GM23338 (cell line): ENCODE measurements at regions not wholly inside any gene's neighbourhood (a gene's known extent, or its start where the extent isn't known, plus 50 kb on each side); places are given as distances from the start of the nearest gene placed in this dataset.

ENCODE experiments used
- ATAC-seq: fragments of 200-7000 bp; cut with Tn5 transposase; 3 replicates; pipeline ENCODE4 v1.9.1; 2020
- DNase-seq: peaks from one replicate; pipeline ENCODE4 v3.0.0-alpha.2; 2015; ENCODE audit warnings: low spot score
- H2AFZ ChIP-seq: fragments of 200-600 bp; sonication (generic); 2 replicates; pipeline ENCODE4 v1.8.0; 2016; ENCODE audit warnings: antibody characterized with exemption, mild to moderate bottlenecking, moderate library complexity
- H3F3A ChIP-seq: fragments of 200-600 bp; sonication (generic); replicated peaks from 2 replicates; pipeline ENCODE4 v1.8.0; 2017; ENCODE audit warnings: antibody characterized with exemption, mixed run types, low read depth
- H3K27ac ChIP-seq: fragments of 200-600 bp; sonication (generic); 2 replicates; pipeline ENCODE4 v1.6.1; 2016; ENCODE audit warnings: low read depth
- H3K27me3 ChIP-seq: fragments of 200-600 bp; sonication (generic); 2 replicates; pipeline ENCODE4 v1.8.0; 2016; ENCODE audit warnings: mild to moderate bottlenecking, mixed run types, moderate library complexity; ENCODE audit not compliant: insufficient read depth
- H3K36me3 ChIP-seq: fragments of 200-600 bp; sonication (generic); 2 replicates; pipeline ENCODE4 v1.8.0; 2016; ENCODE audit warnings: mild to moderate bottlenecking; ENCODE audit not compliant: insufficient read depth
- H3K4me1 ChIP-seq: fragments of 200-600 bp; sonication (generic); 2 replicates; pipeline ENCODE4 v1.8.0; 2016; ENCODE audit warnings: mild to moderate bottlenecking, moderate library complexity; ENCODE audit not compliant: insufficient read depth
- H3K4me2 ChIP-seq: fragments of 200-600 bp; sonication (generic); 2 replicates; pipeline ENCODE4 v1.7.1; 2017; ENCODE audit warnings: mixed run types
- H3K4me3 ChIP-seq: fragments of 200-600 bp; sonication (generic); 2 replicates; pipeline ENCODE4 v1.6.1; 2016; ENCODE audit warnings: mixed run types
- H3K79me2 ChIP-seq: fragments of 200-600 bp; sonication (generic); replicated peaks from 2 replicates; pipeline ENCODE4 v1.8.0; 2017; ENCODE audit warnings: mild to moderate bottlenecking; ENCODE audit not compliant: insufficient read depth
- H3K9me2 ChIP-seq: fragments of 200-600 bp; sonication (generic); 2 replicates; pipeline ENCODE4 v1.8.0; 2017; ENCODE audit not compliant: insufficient read depth
- H4K20me1 ChIP-seq: fragments of 200-600 bp; sonication (generic); replicated peaks from 2 replicates; pipeline ENCODE4 v1.8.0; 2017; ENCODE audit warnings: mild to moderate bottlenecking; ENCODE audit not compliant: insufficient read depth
- H3K27ac Mint-ChIP-seq: 2 replicates; pipeline ENCODE4 v1.8.0; 2020; ENCODE audit warnings: inconsistent platforms, mild to moderate bottlenecking, moderate library complexity, mixed read lengths
- H3K27me3 Mint-ChIP-seq: 3 replicates; pipeline ENCODE4 v1.8.0; 2022; ENCODE audit warnings: low read depth, mild to moderate bottlenecking, moderate library complexity, mixed read lengths, inconsistent platforms; ENCODE audit not compliant: insufficient read depth, poor library complexity
- H3K36me3 Mint-ChIP-seq: 3 replicates; pipeline ENCODE4 v1.8.0; 2021; ENCODE audit warnings: low read depth, mild to moderate bottlenecking, inconsistent platforms, moderate library complexity, mixed read lengths
- H3K4me1 Mint-ChIP-seq: 3 replicates; pipeline ENCODE4 v1.8.0; 2020; ENCODE audit warnings: mild to moderate bottlenecking, inconsistent platforms, mixed read lengths
- H3K4me3 Mint-ChIP-seq: 3 replicates; pipeline ENCODE4 v1.8.0; 2021; ENCODE audit warnings: moderate library complexity, mild to moderate bottlenecking, inconsistent platforms, mixed read lengths
- H3K9me3 Mint-ChIP-seq: 3 replicates; pipeline ENCODE4 v1.8.0; 2020; ENCODE audit warnings: moderate library complexity, mild to moderate bottlenecking, inconsistent platforms, mixed read lengths
- CREB1 ChIP-seq: fragments of 250-450 bp; sonication (Bioruptor Pico); IDR thresholded peaks from 2 replicates; pipeline ENCODE4 v1.5.0; 2020; ENCODE audit warnings: low read depth, mild to moderate bottlenecking, moderate library complexity
- CTCF ChIP-seq, 2 experiments: fragments of 200-600 bp in 1 of 2; sonication (generic) in 1 of 2; conservative IDR thresholded peaks; 2 replicates each; pipeline versions ENCODE4 v1.5.1 to v1.6.1; 2016 to 2017; ENCODE audit warnings: antibody characterized with exemption in 2 of 2, low read depth in 2 of 2, mild to moderate bottlenecking in 2 of 2, moderate library complexity in 1 of 2
- EZH2 ChIP-seq: fragments of 200-600 bp; sonication (generic); IDR thresholded peaks from one replicate; pipeline ENCODE4 v1.8.0; 2017; ENCODE audit warnings: antibody characterized with exemption, mild to moderate bottlenecking, low read depth; ENCODE audit not compliant: unreplicated experiment
- EZH2phosphoT487 ChIP-seq: fragments of 200-600 bp; sonication (generic); IDR thresholded peaks from one replicate; pipeline ENCODE4 v1.8.1; 2018; ENCODE audit warnings: antibody characterized with exemption; ENCODE audit not compliant: unreplicated experiment
- JUNB ChIP-seq: IDR thresholded peaks from one replicate; pipeline ENCODE4 v1.6.1; 2016; ENCODE audit warnings: antibody characterized with exemption; ENCODE audit not compliant: unreplicated experiment
- NANOG ChIP-seq: IDR thresholded peaks from 2 replicates; pipeline ENCODE4 v1.6.1; 2016; ENCODE audit warnings: antibody characterized with exemption, borderline replicate concordance
- POLR2AphosphoS5 ChIP-seq: IDR thresholded peaks from 2 replicates; pipeline ENCODE4 v1.6.1; 2016; ENCODE audit warnings: antibody characterized with exemption, low read depth
- STAT1 ChIP-seq: IDR thresholded peaks from one replicate; pipeline ENCODE4 v1.6.1; 2016; ENCODE audit warnings: antibody characterized with exemption; ENCODE audit not compliant: unreplicated experiment
- ZNF114 ChIP-seq: fragments of 250-450 bp; sonication (Bioruptor Pico); IDR thresholded peaks from 2 replicates; pipeline ENCODE4 v1.5.0; 2020; ENCODE audit warnings: mild to moderate bottlenecking, moderate library complexity
- ZNF331 ChIP-seq: fragments of 250-450 bp; sonication (Bioruptor Pico); IDR thresholded peaks from 2 replicates; pipeline ENCODE4 v1.5.0; 2020; ENCODE audit warnings: low read depth, mild to moderate bottlenecking, moderate library complexity
- TF ChIP-seq, protein P1 (sequence below): fragments of 250-450 bp; sonication (Bioruptor Pico); IDR thresholded peaks from 2 replicates; pipeline ENCODE4 v1.5.0; 2020; ENCODE audit warnings: mild to moderate bottlenecking, moderate library complexity
- TF ChIP-seq, protein P2 (sequence below): IDR thresholded peaks from one replicate; pipeline ENCODE4 v1.6.1; 2018; ENCODE audit warnings: antibody characterized with exemption; ENCODE audit not compliant: unreplicated experiment
- TF ChIP-seq, protein P3 (sequence below): IDR thresholded peaks from 2 replicates; pipeline ENCODE4 v1.6.1; 2016; ENCODE audit warnings: antibody characterized with exemption

DNA sequence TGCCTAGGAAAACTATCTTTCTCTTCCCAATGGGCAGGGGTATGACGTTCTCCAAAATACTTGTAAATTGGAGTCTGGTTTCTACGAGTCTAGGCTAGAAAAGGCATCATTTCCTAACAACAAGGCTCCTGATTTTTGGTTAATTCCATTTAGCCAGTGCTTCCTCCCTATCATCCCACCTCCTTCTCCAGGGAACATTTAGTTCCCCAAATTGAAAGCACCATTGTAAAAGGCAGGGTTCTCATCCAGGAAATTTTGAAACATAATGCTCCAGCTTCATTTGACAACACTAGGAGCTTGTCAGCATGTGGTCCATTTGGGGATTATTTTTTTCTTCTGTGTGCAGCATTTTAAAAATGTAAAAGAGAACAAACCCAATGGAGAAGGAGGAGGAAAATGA is 256.5 kb upstream of the GRIA1 start:
- Mint-ChIP-seq H3K27me3 (no peaks in the 10 kb centered on the region), H3K36me3 (no peaks in the 10 kb centered on the region), H3K4me1 (no peaks in the 10 kb centered on the region), H3K9me3 (no peaks in the 10 kb centered on the region; the same call in 2 of the 3 replicates), H3K27ac (no peak overlapping the region), H3K4me3 (no peak overlapping the region)
- Histone ChIP-seq H2AFZ (no peak overlapping the region), H3K79me2 (no peaks in the 10 kb centered on the region), H4K20me1 (no peaks in the 10 kb centered on the region), H3K4me2 (no peak overlapping the region), H3K4me3 (no peak overlapping the region), H3K4me1 (no peaks in the 10 kb centered on the region), H3K27ac (no peak overlapping the region), H3K36me3 (no peaks in the 10 kb centered on the region), H3K27me3 (no peaks in the 10 kb centered on the region), H3F3A (no peaks in the 10 kb centered on the region), H3K9me2 (no peaks in the 10 kb centered on the region; the same call in 1 of the 2 replicates)
- no peak for ATAC-seq
- no peak for DNase-seq
- TF ChIP-seq, protein P1, sequence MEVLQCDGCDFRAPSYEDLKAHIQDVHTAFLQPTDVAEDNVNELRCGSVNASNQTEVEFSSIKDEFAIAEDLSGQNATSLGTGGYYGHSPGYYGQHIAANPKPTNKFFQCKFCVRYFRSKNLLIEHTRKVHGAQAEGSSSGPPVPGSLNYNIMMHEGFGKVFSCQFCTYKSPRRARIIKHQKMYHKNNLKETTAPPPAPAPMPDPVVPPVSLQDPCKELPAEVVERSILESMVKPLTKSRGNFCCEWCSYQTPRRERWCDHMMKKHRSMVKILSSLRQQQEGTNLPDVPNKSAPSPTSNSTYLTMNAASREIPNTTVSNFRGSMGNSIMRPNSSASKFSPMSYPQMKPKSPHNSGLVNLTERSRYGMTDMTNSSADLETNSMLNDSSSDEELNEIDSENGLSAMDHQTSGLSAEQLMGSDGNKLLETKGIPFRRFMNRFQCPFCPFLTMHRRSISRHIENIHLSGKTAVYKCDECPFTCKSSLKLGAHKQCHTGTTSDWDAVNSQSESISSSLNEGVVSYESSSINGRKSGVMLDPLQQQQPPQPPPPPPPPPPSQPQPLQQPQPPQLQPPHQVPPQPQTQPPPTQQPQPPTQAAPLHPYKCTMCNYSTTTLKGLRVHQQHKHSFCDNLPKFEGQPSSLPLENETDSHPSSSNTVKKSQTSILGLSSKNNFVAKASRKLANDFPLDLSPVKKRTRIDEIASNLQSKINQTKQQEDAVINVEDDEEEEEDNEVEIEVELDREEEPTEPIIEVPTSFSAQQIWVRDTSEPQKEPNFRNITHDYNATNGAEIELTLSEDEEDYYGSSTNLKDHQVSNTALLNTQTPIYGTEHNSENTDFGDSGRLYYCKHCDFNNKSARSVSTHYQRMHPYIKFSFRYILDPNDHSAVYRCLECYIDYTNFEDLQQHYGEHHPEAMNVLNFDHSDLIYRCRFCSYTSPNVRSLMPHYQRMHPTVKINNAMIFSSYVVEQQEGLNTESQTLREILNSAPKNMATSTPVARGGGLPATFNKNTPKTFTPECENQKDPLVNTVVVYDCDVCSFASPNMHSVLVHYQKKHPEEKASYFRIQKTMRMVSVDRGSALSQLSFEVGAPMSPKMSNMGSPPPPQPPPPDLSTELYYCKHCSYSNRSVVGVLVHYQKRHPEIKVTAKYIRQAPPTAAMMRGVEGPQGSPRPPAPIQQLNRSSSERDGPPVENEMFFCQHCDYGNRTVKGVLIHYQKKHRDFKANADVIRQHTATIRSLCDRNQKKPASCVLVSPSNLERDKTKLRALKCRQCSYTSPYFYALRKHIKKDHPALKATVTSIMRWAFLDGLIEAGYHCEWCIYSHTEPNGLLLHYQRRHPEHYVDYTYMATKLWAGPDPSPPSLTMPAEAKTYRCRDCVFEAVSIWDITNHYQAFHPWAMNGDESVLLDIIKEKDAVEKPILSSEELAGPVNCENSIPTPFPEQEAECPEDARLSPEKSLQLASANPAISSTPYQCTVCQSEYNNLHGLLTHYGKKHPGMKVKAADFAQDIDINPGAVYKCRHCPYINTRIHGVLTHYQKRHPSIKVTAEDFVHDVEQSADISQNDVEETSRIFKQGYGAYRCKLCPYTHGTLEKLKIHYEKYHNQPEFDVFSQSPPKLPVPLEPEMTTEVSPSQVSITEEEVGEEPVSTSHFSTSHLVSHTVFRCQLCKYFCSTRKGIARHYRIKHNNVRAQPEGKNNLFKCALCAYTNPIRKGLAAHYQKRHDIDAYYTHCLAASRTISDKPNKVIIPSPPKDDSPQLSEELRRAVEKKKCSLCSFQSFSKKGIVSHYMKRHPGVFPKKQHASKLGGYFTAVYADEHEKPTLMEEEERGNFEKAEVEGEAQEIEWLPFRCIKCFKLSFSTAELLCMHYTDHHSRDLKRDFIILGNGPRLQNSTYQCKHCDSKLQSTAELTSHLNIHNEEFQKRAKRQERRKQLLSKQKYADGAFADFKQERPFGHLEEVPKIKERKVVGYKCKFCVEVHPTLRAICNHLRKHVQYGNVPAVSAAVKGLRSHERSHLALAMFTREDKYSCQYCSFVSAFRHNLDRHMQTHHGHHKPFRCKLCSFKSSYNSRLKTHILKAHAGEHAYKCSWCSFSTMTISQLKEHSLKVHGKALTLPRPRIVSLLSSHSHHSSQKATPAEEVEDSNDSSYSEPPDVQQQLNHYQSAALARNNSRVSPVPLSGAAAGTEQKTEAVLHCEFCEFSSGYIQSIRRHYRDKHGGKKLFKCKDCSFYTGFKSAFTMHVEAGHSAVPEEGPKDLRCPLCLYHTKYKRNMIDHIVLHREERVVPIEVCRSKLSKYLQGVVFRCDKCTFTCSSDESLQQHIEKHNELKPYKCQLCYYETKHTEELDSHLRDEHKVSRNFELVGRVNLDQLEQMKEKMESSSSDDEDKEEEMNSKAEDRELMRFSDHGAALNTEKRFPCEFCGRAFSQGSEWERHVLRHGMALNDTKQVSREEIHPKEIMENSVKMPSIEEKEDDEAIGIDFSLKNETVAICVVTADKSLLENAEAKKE (CRISPR knock-in tag): no peak
- TF ChIP-seq CTCF (conservative IDR thresholded peaks at IDR 0.05; ENCODE audit: low read depth in 2 of 2): no peak
- no peak for TF ChIP-seq CREB1 (CRISPR knock-in tag)
- no peak for TF ChIP-seq EZH2
- no peak for TF ChIP-seq STAT1
- TF ChIP-seq EZH2phosphoT487: no peak
- TF ChIP-seq NANOG: no peak
- TF ChIP-seq, protein P2, sequence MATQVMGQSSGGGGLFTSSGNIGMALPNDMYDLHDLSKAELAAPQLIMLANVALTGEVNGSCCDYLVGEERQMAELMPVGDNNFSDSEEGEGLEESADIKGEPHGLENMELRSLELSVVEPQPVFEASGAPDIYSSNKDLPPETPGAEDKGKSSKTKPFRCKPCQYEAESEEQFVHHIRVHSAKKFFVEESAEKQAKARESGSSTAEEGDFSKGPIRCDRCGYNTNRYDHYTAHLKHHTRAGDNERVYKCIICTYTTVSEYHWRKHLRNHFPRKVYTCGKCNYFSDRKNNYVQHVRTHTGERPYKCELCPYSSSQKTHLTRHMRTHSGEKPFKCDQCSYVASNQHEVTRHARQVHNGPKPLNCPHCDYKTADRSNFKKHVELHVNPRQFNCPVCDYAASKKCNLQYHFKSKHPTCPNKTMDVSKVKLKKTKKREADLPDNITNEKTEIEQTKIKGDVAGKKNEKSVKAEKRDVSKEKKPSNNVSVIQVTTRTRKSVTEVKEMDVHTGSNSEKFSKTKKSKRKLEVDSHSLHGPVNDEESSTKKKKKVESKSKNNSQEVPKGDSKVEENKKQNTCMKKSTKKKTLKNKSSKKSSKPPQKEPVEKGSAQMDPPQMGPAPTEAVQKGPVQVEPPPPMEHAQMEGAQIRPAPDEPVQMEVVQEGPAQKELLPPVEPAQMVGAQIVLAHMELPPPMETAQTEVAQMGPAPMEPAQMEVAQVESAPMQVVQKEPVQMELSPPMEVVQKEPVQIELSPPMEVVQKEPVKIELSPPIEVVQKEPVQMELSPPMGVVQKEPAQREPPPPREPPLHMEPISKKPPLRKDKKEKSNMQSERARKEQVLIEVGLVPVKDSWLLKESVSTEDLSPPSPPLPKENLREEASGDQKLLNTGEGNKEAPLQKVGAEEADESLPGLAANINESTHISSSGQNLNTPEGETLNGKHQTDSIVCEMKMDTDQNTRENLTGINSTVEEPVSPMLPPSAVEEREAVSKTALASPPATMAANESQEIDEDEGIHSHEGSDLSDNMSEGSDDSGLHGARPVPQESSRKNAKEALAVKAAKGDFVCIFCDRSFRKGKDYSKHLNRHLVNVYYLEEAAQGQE: no peak
- no peak for TF ChIP-seq JUNB
- TF ChIP-seq POLR2AphosphoS5: no peak
- TF ChIP-seq ZNF114 (CRISPR knock-in tag): no peak
- no peak for TF ChIP-seq ZNF331 (CRISPR knock-in tag)
- TF ChIP-seq, protein P3, sequence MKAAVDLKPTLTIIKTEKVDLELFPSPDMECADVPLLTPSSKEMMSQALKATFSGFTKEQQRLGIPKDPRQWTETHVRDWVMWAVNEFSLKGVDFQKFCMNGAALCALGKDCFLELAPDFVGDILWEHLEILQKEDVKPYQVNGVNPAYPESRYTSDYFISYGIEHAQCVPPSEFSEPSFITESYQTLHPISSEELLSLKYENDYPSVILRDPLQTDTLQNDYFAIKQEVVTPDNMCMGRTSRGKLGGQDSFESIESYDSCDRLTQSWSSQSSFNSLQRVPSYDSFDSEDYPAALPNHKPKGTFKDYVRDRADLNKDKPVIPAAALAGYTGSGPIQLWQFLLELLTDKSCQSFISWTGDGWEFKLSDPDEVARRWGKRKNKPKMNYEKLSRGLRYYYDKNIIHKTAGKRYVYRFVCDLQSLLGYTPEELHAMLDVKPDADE: no peak
